ENCODE measurements at regions not wholly inside any gene's neighbourhood (a gene's known extent, or its start where the extent isn't known, plus 50 kb on each side); places are given as distances from the start of the nearest gene placed in this dataset.

DNA sequence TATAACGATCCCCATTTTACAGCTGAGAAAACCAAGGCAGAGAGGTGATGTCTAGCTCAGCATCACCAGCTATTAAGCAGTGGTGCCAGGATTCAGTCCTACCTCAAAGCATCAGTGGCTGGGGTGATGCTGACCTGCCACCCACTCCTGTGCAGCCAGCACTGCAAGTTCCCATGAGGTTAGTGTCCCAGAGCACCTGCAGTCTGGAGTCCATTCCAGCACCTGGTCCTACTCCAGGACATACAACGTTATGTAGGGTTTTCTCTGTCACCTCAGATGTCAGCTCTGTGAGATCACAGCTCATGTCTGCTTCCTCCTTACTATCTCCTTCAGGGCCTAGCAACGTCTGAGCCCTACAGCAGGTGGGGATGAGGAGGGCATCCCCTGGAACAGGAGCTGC lies 328.0 kb upstream of the HS6ST1 start:
- TF ChIP-seq, protein P1, sequence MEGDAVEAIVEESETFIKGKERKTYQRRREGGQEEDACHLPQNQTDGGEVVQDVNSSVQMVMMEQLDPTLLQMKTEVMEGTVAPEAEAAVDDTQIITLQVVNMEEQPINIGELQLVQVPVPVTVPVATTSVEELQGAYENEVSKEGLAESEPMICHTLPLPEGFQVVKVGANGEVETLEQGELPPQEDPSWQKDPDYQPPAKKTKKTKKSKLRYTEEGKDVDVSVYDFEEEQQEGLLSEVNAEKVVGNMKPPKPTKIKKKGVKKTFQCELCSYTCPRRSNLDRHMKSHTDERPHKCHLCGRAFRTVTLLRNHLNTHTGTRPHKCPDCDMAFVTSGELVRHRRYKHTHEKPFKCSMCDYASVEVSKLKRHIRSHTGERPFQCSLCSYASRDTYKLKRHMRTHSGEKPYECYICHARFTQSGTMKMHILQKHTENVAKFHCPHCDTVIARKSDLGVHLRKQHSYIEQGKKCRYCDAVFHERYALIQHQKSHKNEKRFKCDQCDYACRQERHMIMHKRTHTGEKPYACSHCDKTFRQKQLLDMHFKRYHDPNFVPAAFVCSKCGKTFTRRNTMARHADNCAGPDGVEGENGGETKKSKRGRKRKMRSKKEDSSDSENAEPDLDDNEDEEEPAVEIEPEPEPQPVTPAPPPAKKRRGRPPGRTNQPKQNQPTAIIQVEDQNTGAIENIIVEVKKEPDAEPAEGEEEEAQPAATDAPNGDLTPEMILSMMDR (IDR thresholded peaks at IDR 0.05; ENCODE audit: low read depth, low read length) = no peak
- peaks cover 3% of the 10 kb centered on the region; the same call in 1 of the 2 replicates for H3K27me3 ChIP-seq (ENCODE audit: low read depth, low read length)
- no peaks in the 10 kb centered on the region for H3K36me3 ChIP-seq (replicated peaks; ENCODE audit: low read depth, low read length)
- no peaks in the 10 kb centered on the region for H3K4me1 ChIP-seq (ENCODE audit: low read length)
- H3K79me2 ChIP-seq (ENCODE audit: low read length) = no peaks in the 10 kb centered on the region
- no peak overlapping the region for H3K9ac ChIP-seq (ENCODE audit: low read length)
- no peak overlapping the region for H3K27ac ChIP-seq (ENCODE audit: low read length)
- no peaks in the 10 kb centered on the region for H4K20me1 ChIP-seq (ENCODE audit: insufficient read depth, low read length)
- H3K4me2 ChIP-seq (ENCODE audit: low read length) = no peak overlapping the region
- no peaks in the 10 kb centered on the region for H3K9me3 ChIP-seq (ENCODE audit: insufficient read depth, low read length)
- H3K4me3 ChIP-seq (ENCODE audit: low read length) = no peak overlapping the region
- no peak overlapping the region for H2AFZ ChIP-seq (ENCODE audit: low read depth, low read length)

DNA sequence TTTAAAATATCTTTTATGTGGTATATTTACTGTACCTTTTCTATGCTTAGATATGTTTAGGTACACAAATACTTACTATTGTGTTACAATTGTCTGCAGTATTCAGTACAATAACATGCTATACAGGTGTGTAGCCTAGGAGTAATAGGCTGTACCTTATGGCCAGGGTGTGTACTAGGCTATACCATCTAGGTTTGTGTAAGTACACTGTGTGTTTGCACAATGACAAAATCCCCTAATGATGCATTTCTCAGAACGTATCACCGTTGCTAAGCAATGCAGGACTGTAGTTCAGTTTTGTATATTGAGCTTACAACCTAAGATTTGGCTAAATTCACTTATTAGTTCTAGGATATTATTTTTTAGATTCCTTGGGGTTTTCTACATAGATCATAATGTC lies 332.3 kb upstream of the HS6ST1 start:
- Histone ChIP-seq H4K20me1 (ENCODE audit: insufficient read depth, low read length) (no peaks in the 10 kb centered on the region), H3K79me2 (ENCODE audit: low read length) (no peaks in the 10 kb centered on the region), H2AFZ (ENCODE audit: low read depth, low read length) (no peak overlapping the region), H3K27ac (ENCODE audit: low read length) (no peak overlapping the region), H3K4me2 (ENCODE audit: low read length) (no peak overlapping the region), H3K4me3 (ENCODE audit: low read length) (no peak overlapping the region), H3K9me3 (ENCODE audit: insufficient read depth, low read length) (no peaks in the 10 kb centered on the region), H3K27me3 (ENCODE audit: low read depth, low read length) (no peaks in the 10 kb centered on the region), H3K36me3 (replicated peaks; ENCODE audit: low read depth, low read length) (no peaks in the 10 kb centered on the region), H3K4me1 (ENCODE audit: low read length) (peaks cover 11% of the 10 kb centered on the region), H3K9ac (ENCODE audit: low read length) (no peak overlapping the region)
- TF ChIP-seq EZH2phosphoT487 (IDR thresholded peaks at IDR 0.05; ENCODE audit: low read depth) = no peak
- TF ChIP-seq, protein P1 (IDR thresholded peaks at IDR 0.05; ENCODE audit: low read depth, low read length) = no peak

DNA sequence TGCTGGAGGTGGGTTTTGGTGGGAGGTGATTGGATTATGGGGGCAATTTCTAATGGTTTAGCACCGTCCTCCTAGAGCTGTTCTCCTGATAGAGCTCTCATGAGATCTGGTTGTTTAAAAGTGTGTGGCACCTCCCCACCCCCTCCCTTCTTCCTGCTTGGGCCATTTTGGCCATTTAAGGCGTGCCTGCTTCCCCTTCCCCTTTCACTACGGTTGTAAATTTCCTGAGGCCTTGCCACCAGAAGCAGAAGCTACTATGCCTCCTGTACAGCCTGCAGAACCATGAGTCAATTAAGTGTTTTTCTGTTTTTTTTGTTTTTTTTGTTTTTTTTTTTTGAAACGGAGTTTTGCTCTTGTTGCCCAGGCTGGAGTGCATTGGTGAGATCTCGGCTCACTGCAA lies 335.7 kb upstream of the HS6ST1 start:
- H3K9me3 ChIP-seq (ENCODE audit: insufficient read depth, low read length) = no peaks in the 10 kb centered on the region

DNA sequence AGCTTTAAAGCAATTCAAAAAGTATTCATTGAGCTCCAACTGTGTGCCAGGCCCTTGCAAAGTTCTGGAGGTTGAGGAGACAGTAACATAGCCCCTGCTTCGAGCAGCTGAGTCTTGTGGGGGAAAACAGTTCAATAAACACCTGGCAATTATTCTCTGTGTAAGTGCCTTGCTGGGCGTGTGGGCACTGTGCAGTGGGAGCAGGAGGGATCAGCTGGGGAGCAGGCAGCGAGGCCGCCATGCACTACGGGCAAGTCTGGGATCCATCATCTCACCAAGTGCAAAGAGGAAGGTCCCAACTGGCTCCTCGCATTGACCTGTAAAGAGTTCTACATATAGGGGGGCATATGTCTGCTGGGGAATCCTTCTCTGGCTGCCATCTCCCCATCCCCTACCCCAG lies 342.2 kb upstream of the HS6ST1 start:
- Histone ChIP-seq H3K27ac (ENCODE audit: low read length) (no peak overlapping the region), H3K79me2 (ENCODE audit: low read length) (no peaks in the 10 kb centered on the region), H3K9me3 (ENCODE audit: insufficient read depth, low read length) (no peaks in the 10 kb centered on the region), H3K4me3 (ENCODE audit: low read length) (no peak overlapping the region), H3K4me1 (ENCODE audit: low read length) (no peaks in the 10 kb centered on the region), H3K36me3 (replicated peaks; ENCODE audit: low read depth, low read length) (no peaks in the 10 kb centered on the region), H3K9ac (ENCODE audit: low read length) (no peak overlapping the region), H3K4me2 (ENCODE audit: low read length) (no peak overlapping the region), H2AFZ (ENCODE audit: low read depth, low read length) (no peak overlapping the region), H4K20me1 (ENCODE audit: insufficient read depth, low read length) (no peaks in the 10 kb centered on the region), H3K27me3 (ENCODE audit: low read depth, low read length) (no peaks in the 10 kb centered on the region)
- TF ChIP-seq, protein P1 (IDR thresholded peaks at IDR 0.05; ENCODE audit: low read depth, low read length) = no peak
- no peak for TF ChIP-seq EZH2phosphoT487 (IDR thresholded peaks at IDR 0.05; ENCODE audit: low read depth)

More for the DNA sequence above, 335.7 kb upstream of the HS6ST1 start:
- H3K27me3 ChIP-seq (ENCODE audit: low read depth, low read length) = no peaks in the 10 kb centered on the region
- H3K4me3 ChIP-seq (ENCODE audit: low read length) = no peak overlapping the region; the same call in 1 of the 2 replicates
- H3K36me3 ChIP-seq (replicated peaks; ENCODE audit: low read depth, low read length) = no peaks in the 10 kb centered on the region
- no peaks in the 10 kb centered on the region for H3K79me2 ChIP-seq (ENCODE audit: low read length)
- peaks cover 11% of the 10 kb centered on the region for H3K4me1 ChIP-seq (ENCODE audit: low read length)
- TF ChIP-seq EZH2phosphoT487 (IDR thresholded peaks at IDR 0.05; ENCODE audit: low read depth) = no peak
- TF ChIP-seq, protein P1 (IDR thresholded peaks at IDR 0.05; ENCODE audit: low read depth, low read length) = no peak
- peak overlapping the region; percentile 38; the same call in 1 of the 2 replicates for H3K4me2 ChIP-seq (ENCODE audit: low read length)
- H3K27ac ChIP-seq (ENCODE audit: low read length) = no peak overlapping the region
- H4K20me1 ChIP-seq (ENCODE audit: insufficient read depth, low read length) = no peaks in the 10 kb centered on the region
- H2AFZ ChIP-seq (ENCODE audit: low read depth, low read length) = peak overlapping the region; percentile 95
- H3K9ac ChIP-seq (ENCODE audit: low read length) = no peak overlapping the region; the same call in 1 of the 2 replicates
